ENCODE measurements at regions not wholly inside any gene's neighbourhood (a gene's known extent, or its start where the extent isn't known, plus 50 kb on each side); places are given as distances from the start of the nearest gene placed in this dataset.

DNA sequence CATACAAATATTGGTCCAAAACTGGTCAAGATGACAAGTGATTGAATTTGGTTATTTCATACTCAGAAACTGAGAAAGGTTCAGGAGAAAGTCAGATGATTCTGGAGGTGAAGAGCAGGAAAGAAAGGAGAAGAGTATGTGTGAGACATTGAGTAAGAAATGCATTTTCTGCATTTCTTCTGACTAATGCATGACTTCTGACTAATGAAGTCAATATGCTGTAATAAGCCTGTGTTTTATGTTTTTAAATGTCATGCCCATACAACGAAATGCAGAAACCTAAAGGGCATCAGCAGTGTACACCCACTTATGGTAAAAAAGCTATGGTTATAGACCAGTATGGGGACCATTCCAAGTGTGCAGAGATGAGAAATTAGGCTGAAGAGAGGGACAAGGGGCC is 1227.8 kb upstream of the SORCS1 start:
- no peak overlapping the region for H3K27ac ChIP-seq
- no peak for TF ChIP-seq CTCF (conservative IDR thresholded peaks at IDR 0.05)

- no peak overlapping the region for H3K27ac ChIP-seq
- TF ChIP-seq CTCF (conservative IDR thresholded peaks at IDR 0.05), result no peak
These were observed 1224.2 kb upstream of the SORCS1 start for GRCh38 chr10:108388706-108389105.

- TF ChIP-seq CTCF (conservative IDR thresholded peaks at IDR 0.05), result no peak
- H3K27ac ChIP-seq, result no peak overlapping the region
These were observed 1221.5 kb upstream of the SORCS1 start for GRCh38 chr10:108385963-108386362.

- no peak for TF ChIP-seq CTCF (conservative IDR thresholded peaks at IDR 0.05)
- H3K27ac ChIP-seq, result no peak overlapping the region
These were observed 1219.9 kb upstream of the SORCS1 start for GRCh38 chr10:108384378-108384777.

- H3K27ac ChIP-seq, result no peak overlapping the region
- TF ChIP-seq CTCF (conservative IDR thresholded peaks at IDR 0.05), result no peak
These were observed 1214.3 kb upstream of the SORCS1 start for GRCh38 chr10:108378779-108379178.

GRCh38 chr10:108375691-108376090 is 1211.2 kb upstream of the SORCS1 start:
- H3K27ac ChIP-seq, result no peak overlapping the region
- TF ChIP-seq CTCF (conservative IDR thresholded peaks at IDR 0.05), result no peak

DNA sequence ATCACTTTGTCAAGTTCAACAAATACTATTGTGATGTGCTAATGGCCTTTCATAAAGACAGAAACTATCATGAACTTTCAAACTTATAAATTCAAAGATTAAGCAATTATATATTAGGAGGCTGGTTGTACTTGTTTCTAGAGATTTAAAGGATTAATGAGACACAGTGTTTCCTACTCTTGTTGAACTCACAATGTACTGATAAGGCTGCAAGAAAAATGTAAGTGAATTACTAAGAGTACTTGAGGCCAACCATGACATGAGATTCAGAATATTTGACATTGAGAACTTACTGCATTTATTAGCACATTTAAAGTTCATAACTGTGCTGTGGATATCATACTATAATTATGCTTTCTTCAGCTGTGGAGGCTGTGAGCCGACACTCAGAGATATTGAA is 1210.5 kb upstream of the SORCS1 start:
- no peak for TF ChIP-seq CTCF (conservative IDR thresholded peaks at IDR 0.05)
- no peak overlapping the region for H3K27ac ChIP-seq

- no peak for TF ChIP-seq CTCF (conservative IDR thresholded peaks at IDR 0.05)
- no peak overlapping the region for H3K27ac ChIP-seq
These were observed 1201.0 kb upstream of the SORCS1 start for GRCh38 chr10:108365541-108365940.

Data from VCaP (cell line).